GM12878 (cell line): ENCODE measurements at regions not wholly inside any gene's neighbourhood (a gene's known extent, or its start where the extent isn't known, plus 50 kb on each side); places are given as distances from the start of the nearest gene placed in this dataset.

Experiments
- ATAC-seq: fragments of 200-7000 bp; cut with Tn5 transposase; 3 replicates; pipeline ENCODE4 v1.9.1; 2020; ENCODE audit warnings: mild to moderate bottlenecking, moderate library complexity
- BruUV-seq: library from RNA; stranded (reverse); fragments of 400-500 nt; replicated peaks from 2 replicates; lab custom pipeline; 2021; lab: Mats Ljungman, UMichigan
- CTCF ChIA-PET: fragments of 300-600 bp; sonication (Branson Sonifier 250); formaldehyde crosslinking; extraction: SDS; loops from one replicate; lab custom pipeline; 2021; ENCODE audit warnings: inconsistent platforms; lab: Yijun Ruan, JAX
- POLR2A ChIA-PET: fragments of 350-600 bp; formaldehyde crosslinking; extraction: SDS; loops from one replicate; lab custom pipeline; 2021; ENCODE audit warnings: inconsistent platforms; lab: Charles Lee
- RAD21 ChIA-PET: fragments of 300-600 bp; sonication (Branson Sonifier 250); formaldehyde crosslinking; loops from one replicate; lab custom pipeline; 2023; ENCODE audit warnings: antibody characterized with exemption; ENCODE audit not compliant: unreplicated experiment; lab: Charles Lee
- SMC1A ChIA-PET: fragments of 300-600 bp; sonication (Branson Sonifier 250); formaldehyde crosslinking; loops from one replicate; lab custom pipeline; 2023; ENCODE audit not compliant: unreplicated experiment, uncharacterized antibody; lab: Charles Lee
- DNase-seq: peaks from one replicate; pipeline ENCODE4 v3.0.0-alpha.2; 2011; ENCODE audit warnings: low read depth, low spot score
- FAIRE-seq: peaks from 3 replicates; lab custom pipeline; 2011; peaks lifted over from hg19 to GRCh38; lab: Jason Lieb, UNC
- H2AFZ ChIP-seq: 2 replicates; pipeline ENCODE4 v1.6.0; 2011; ENCODE audit warnings: low read depth, low read length, control low read depth; ENCODE audit not compliant: control insufficient read depth
- H3K27ac ChIP-seq: 2 replicates; pipeline ENCODE4 v1.5.1; 2011; ENCODE audit warnings: control low read depth; ENCODE audit not compliant: control insufficient read depth, insufficient read depth
- H3K27me3 ChIP-seq, 2 experiments: replicated peaks in 1 of 2; 2 replicates each; pipeline versions ENCODE4 v1.6.0 to v1.6.1; 2011; ENCODE audit warnings: low read length in 1 of 2; ENCODE audit not compliant: control insufficient read depth in 2 of 2, insufficient read depth in 2 of 2
- H3K36me3 ChIP-seq, 2 experiments: 2 replicates each; pipeline ENCODE4 v1.5.1; 2011; ENCODE audit warnings: low read length in 1 of 2; ENCODE audit not compliant: control insufficient read depth in 2 of 2, insufficient read depth in 2 of 2
- H3K4me1 ChIP-seq: 2 replicates; pipeline ENCODE4 v1.6.1; 2011; ENCODE audit warnings: mild to moderate bottlenecking, low read length, moderate library complexity, mixed read lengths; ENCODE audit not compliant: control insufficient read depth, insufficient read depth
- H3K4me2 ChIP-seq: 2 replicates; pipeline ENCODE4 v1.6.0; 2011; ENCODE audit warnings: control low read depth; ENCODE audit not compliant: control insufficient read depth, insufficient read depth
- H3K4me3 ChIP-seq: fragments of 200-600 bp; sonication (generic); 2 replicates; pipeline ENCODE4 v1.5.1; 2016
- H3K79me2 ChIP-seq: 2 replicates; pipeline ENCODE4 v1.6.0; 2011; ENCODE audit warnings: low read length; ENCODE audit not compliant: control insufficient read depth, insufficient read depth
- H3K9ac ChIP-seq: 2 replicates; pipeline ENCODE4 v1.8.0; 2011; ENCODE audit warnings: low read length, control low read depth, mixed read lengths; ENCODE audit not compliant: control insufficient read depth, insufficient read depth
- H3K9me3 ChIP-seq: replicated peaks from 3 replicates; pipeline ENCODE4 v1.5.1; 2011; ENCODE audit warnings: mild to moderate bottlenecking, low read length; ENCODE audit not compliant: control insufficient read depth, insufficient read depth
- H4K20me1 ChIP-seq: 2 replicates; pipeline ENCODE4 v1.6.0; 2011; ENCODE audit not compliant: control insufficient read depth, insufficient read depth
- CHD2 ChIP-seq: IDR thresholded peaks from 2 replicates; pipeline ENCODE4 v1.6.1; 2011; ENCODE audit warnings: low read depth, low read length, improper control_type of control experiment, borderline replicate concordance
- EP300 ChIP-seq, 2 experiments: fragments of 150-350 bp in 1 of 2; IDR thresholded peaks; 2 replicates each; pipeline ENCODE4 v1.6.1; 2011 to 2012; ENCODE audit warnings: low read depth in 2 of 2, low read length in 2 of 2, borderline replicate concordance in 1 of 2, improper control_type of control experiment in 1 of 2, inconsistent platforms in 1 of 2; ENCODE audit not compliant: control insufficient read depth in 1 of 2
- IRF3 ChIP-seq: fragments of 450-650 bp; IDR thresholded peaks from 2 replicates; pipeline ENCODE4 v1.6.1; 2014; ENCODE audit warnings: mild to moderate bottlenecking
- MTA3 ChIP-seq: IDR thresholded peaks from 2 replicates; pipeline ENCODE4 v1.6.1; 2012; ENCODE audit warnings: low read length, inconsistent platforms, borderline replicate concordance
- PAX5 ChIP-seq: IDR thresholded peaks from 2 replicates; pipeline ENCODE4 v1.6.1; 2011; ENCODE audit warnings: low read depth, low read length, borderline replicate concordance
- SUPT20H ChIP-seq: IDR thresholded peaks from 2 replicates; pipeline ENCODE4 v1.6.1; 2011; ENCODE audit warnings: low read depth, mild to moderate bottlenecking, low read length, moderate library complexity, borderline replicate concordance; ENCODE audit not compliant: control insufficient read depth
- USF2 ChIP-seq: IDR thresholded peaks from 2 replicates; pipeline ENCODE4 v1.6.1; 2011; ENCODE audit warnings: low read depth, low read length, improper control_type of control experiment, borderline replicate concordance
- YBX1 ChIP-seq: fragments of 450-650 bp; IDR thresholded peaks from 2 replicates; pipeline ENCODE4 v1.6.1; 2016; ENCODE audit warnings: antibody characterized with exemption
- ZNF622 ChIP-seq: fragments of 450-650 bp; IDR thresholded peaks from 2 replicates; pipeline ENCODE4 v1.6.1; 2017; ENCODE audit warnings: mild to moderate bottlenecking, inconsistent platforms
- WGBS: methylation state at CpG from one replicate; pipeline ENCODE4 v1.1.6; 2016; ENCODE audit warnings: low lambda C conversion rate; ENCODE audit not compliant: insufficient replicate concordance, insufficient coverage; ENCODE audit errors: missing lambda C conversion rate; 5-methylcytosine and 5-hydroxymethylcytosine counted together
- in situ Hi-C: fragments of 300-500 bp; cut with MboI; formaldehyde crosslinking; loops from 9 replicates; pipeline ENCODE4 v1.14.3; 2018; ENCODE audit warnings: mixed read lengths
- intact Hi-C: fragments of 100-400 bp; cut with micrococcal nuclease; formaldehyde crosslinking; loops from one replicate; pipeline ENCODE4 v1.14.2; 2022; ENCODE audit not compliant: unreplicated experiment
- TF ChIP-seq, protein P1 (sequence below): fragments of 150-350 bp; IDR thresholded peaks from 2 replicates; pipeline ENCODE4 v1.6.1; 2016; ENCODE audit warnings: low read depth, low read length

DNA sequence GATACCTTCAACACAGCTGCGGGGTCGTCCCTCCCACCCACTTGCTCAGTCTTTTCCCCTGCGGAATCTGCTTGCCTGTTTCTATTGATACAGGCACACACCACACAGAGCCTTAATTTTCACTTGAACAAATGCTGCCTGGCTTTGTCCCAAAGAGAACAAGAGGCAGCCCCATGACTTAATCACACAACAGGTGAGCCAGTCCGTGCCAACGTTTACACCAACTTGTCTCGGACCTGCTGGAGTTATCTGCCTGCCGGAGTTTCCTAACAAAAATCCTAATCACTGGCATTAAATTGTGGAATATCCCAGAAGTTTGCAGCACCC is 186.8 kb upstream of the RREB1 start:
- H3K36me3 ChIP-seq, result no peaks in the 10 kb centered on the region
- CTCF ChIA-PET, result no interaction called here
- H3K9ac ChIP-seq, result no peak overlapping the region
- no peak for FAIRE-seq
- BruUV-seq, result no TSS peak
- no peaks in the 10 kb centered on the region for H4K20me1 ChIP-seq
- ATAC-seq, result no peak
- TF ChIP-seq USF2, result no peak
- TF ChIP-seq CHD2, result no peak
- intact Hi-C loops, result no loop called here
- POLR2A ChIA-PET, result no interaction called here
- H2AFZ ChIP-seq, result no peak overlapping the region
- 97% methylated on average over 7 of the region's 7 CpGs for WGBS
- no peaks in the 10 kb centered on the region; the same call in 2 of the 3 replicates for H3K9me3 ChIP-seq
- in situ Hi-C loops, result no loop called here
- no peak overlapping the region for H3K4me3 ChIP-seq
- no peak for DNase-seq
- peaks cover 18% of the 10 kb centered on the region for H3K4me1 ChIP-seq
- RAD21 ChIA-PET, result interaction anchor here (1.0 kb wide), 1 partner anchor 122 kb away, joined by 3 read pairs; no protein-coding TSS in a partner anchor
- SMC1A ChIA-PET, result no interaction called here
- H3K4me2 ChIP-seq, result no peak overlapping the region
- no peaks in the 10 kb centered on the region for H3K27me3 ChIP-seq
- no peak overlapping the region for H3K27ac ChIP-seq
- no peaks in the 10 kb centered on the region for H3K79me2 ChIP-seq

- CTCF ChIA-PET, result no interaction called here
- SMC1A ChIA-PET, result interaction anchor here (1.0 kb wide), 1 partner anchor 321 kb away, joined by 3 read pairs; no protein-coding TSS in a partner anchor
- no peak for DNase-seq
- in situ Hi-C loops (no loop called here), intact Hi-C loops (no loop called here)
- no peak overlapping the region for H3K27ac ChIP-seq
- no peak overlapping the region for H3K4me2 ChIP-seq
- H3K27me3 ChIP-seq, result no peaks in the 10 kb centered on the region
- no peak overlapping the region for H3K9ac ChIP-seq
- no peaks in the 10 kb centered on the region for H3K79me2 ChIP-seq
- WGBS, result 0% methylated on average over 1 of the region's 1 CpG
- H4K20me1 ChIP-seq, result no peaks in the 10 kb centered on the region
- BruUV-seq, result no TSS peak
- H3K4me3 ChIP-seq, result no peak overlapping the region
- no peak for FAIRE-seq
- no peaks in the 10 kb centered on the region; the same call in 2 of the 3 replicates for H3K9me3 ChIP-seq
- no peaks in the 10 kb centered on the region for H3K36me3 ChIP-seq
- no peak for ATAC-seq
- POLR2A ChIA-PET, result no interaction called here
- peaks cover 10% of the 10 kb centered on the region for H3K4me1 ChIP-seq
- RAD21 ChIA-PET, result no interaction called here
- no peak overlapping the region for H2AFZ ChIP-seq
- TF ChIP-seq YBX1 (no peak), IRF3 (no peak), ZNF622 (no peak), SUPT20H (no peak), PAX5 (no peak), MTA3 (no peak), EP300 (IDR thresholded peaks at IDR 0.05; ENCODE audit: borderline replicate concordance in 1 of 2, control insufficient read depth in 1 of 2, low read depth in 2 of 2, low read length in 2 of 2) (no peak)
- TF ChIP-seq, protein P1, sequence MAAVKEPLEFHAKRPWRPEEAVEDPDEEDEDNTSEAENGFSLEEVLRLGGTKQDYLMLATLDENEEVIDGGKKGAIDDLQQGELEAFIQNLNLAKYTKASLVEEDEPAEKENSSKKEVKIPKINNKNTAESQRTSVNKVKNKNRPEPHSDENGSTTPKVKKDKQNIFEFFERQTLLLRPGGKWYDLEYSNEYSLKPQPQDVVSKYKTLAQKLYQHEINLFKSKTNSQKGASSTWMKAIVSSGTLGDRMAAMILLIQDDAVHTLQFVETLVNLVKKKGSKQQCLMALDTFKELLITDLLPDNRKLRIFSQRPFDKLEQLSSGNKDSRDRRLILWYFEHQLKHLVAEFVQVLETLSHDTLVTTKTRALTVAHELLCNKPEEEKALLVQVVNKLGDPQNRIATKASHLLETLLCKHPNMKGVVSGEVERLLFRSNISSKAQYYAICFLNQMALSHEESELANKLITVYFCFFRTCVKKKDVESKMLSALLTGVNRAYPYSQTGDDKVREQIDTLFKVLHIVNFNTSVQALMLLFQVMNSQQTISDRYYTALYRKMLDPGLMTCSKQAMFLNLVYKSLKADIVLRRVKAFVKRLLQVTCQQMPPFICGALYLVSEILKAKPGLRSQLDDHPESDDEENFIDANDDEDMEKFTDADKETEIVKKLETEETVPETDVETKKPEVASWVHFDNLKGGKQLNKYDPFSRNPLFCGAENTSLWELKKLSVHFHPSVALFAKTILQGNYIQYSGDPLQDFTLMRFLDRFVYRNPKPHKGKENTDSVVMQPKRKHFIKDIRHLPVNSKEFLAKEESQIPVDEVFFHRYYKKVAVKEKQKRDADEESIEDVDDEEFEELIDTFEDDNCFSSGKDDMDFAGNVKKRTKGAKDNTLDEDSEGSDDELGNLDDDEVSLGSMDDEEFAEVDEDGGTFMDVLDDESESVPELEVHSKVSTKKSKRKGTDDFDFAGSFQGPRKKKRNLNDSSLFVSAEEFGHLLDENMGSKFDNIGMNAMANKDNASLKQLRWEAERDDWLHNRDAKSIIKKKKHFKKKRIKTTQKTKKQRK, result no peak
These were observed 185.6 kb upstream of the RREB1 start for GRCh38 chr6:6922166-6922565.
